ENCODE measurements at regions not wholly inside any gene's neighbourhood (a gene's known extent, or its start where the extent isn't known, plus 50 kb on each side); places are given as distances from the start of the nearest gene placed in this dataset.
A peak's percentile ranks its signal among the peaks of the same experiment; 100 is the strongest.
"Not testable (repeated sequence)": the region's sequence is repeated elsewhere in the genome, so short reads cannot be mapped to it uniquely, and the experiment has no call there.

- no peak for DNase-seq (ENCODE audit: low spot score)
Measured at GRCh38 chrX:122565952-122566351, 618.1 kb upstream of the GRIA3 start.

DNA sequence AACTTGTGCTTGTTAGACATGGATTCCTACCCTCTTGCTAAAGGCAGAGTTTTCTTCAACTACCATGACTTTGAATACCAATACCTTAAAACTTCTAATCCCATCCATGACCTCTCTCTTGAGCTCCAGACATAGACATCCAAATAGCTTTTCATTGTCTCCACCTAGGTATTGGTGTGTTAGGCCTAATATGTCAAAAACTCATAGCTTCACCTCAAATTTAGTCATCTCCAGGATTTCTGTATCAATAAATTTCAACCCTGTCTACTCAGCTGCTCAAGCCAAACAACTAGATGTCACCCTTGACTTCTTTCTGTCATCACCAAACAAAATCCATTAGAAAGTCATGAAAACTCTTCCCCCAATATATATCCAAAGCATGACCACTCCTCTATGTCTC lies 617.7 kb upstream of the GRIA3 start:
- DNase-seq (ENCODE audit: low spot score): no peak

GRCh38 chrX:122567911-122568310 lies 616.2 kb upstream of the GRIA3 start:
- no peak for DNase-seq (ENCODE audit: low spot score)

DNA sequence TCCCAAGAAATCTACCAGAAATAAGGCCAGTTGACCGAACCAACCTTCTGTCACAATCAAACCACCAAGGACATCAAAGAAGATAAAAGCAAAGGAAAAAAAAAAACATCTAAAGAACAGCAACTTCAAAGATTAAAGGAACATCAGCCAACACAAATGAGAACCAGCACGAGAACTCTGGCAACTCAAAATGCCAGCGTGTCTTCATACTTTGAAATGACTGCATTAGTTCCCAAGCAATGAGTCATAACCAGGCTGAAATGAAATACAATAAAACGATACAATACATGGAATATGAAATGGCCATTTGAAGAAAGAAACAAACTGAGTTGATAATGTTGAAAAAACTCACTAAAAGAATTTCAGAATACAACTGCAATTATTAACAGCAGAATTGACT lies 611.6 kb upstream of the GRIA3 start:
- DNase-seq (ENCODE audit: low spot score): no peak

DNA sequence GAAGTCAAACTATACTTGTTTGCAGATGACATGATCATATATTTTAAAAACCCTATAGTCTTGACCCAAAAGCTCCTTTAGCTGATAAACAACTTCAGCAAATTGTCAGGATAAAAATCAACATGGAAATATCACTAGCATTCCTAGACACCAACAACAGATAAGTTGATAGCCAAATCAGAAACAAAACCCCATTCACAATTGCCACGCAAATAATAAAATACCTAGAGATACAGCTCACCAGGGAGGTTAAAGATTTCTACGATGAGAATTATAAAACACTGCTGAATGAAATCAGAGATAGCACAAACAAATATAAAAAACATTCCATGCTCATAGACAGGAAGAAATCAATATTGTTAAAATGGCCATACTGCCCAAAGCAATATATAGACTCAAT lies 605.0 kb upstream of the GRIA3 start:
- DNase-seq (ENCODE audit: low spot score): no peak

DNA sequence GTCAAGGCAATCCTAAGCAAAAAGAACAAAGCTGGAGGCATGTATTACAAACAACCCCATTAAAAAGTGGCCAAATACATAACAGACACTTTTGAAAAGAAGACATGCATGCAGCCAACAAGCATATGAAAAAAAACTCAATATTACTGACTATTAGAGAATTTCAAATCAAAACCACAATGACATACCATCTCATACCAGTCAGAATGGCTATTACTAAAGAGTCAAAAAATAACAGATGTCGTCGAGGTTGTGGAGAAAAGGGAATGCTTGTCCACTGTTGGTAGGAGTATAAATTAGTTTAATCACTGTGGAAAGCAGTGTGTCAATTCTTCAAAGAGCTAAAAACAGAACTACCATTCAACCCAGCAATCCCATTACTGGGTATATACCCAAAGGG lies 604.6 kb upstream of the GRIA3 start:
- DNase-seq (ENCODE audit: low spot score): no peak

- no peak for DNase-seq (ENCODE audit: low spot score)
Measured at GRCh38 chrX:122582280-122582974, 601.7 kb upstream of the GRIA3 start.

GRCh38 chrX:122582975-122583305 lies 601.1 kb upstream of the GRIA3 start:
- no peak for DNase-seq (ENCODE audit: low spot score)

DNA sequence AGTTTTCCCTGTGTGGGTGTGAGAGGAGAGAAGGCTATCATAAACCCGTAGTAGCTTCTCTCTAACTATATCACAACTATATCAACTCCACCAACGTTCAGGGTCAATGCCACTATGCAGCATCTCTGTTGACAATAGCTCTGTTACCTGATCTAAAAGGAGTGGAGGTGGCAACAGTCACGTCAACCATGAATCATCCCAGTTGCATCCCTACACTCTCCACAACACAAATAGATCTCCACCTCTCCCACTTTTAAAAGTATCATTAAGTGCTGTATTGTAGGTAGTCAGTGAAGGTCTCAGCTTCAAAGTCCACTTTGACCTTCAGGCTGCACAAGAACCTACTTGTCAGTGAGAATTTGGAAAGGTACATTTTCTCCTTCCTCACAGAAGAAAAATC lies 600.5 kb upstream of the GRIA3 start:
- DNase-seq (ENCODE audit: low spot score): no peak

GRCh38 chrX:122584981-122585380 lies 599.1 kb upstream of the GRIA3 start:
- no peak for DNase-seq (ENCODE audit: low spot score)

DNA sequence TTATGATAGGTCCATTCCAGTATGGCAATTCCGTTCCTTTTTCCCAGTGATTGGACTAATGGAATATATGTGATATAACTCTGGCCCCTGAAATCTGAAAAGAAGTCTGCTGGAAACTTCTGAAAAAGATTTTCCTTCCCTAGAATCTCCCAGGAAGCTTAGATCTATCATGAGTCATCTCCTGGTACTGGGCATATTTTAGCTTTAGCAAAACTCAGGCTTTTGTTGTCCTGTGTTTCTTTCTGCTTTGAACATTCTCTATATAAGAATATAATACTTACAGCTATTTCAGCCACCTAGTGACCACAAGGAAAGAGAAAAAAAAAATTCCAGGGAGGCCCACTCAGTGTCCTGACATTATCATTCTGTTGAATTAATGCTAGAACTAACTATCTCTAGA lies 597.2 kb upstream of the GRIA3 start:
- no peak for DNase-seq (ENCODE audit: low spot score)

GRCh38 chrX:122591546-122591945 lies 592.5 kb upstream of the GRIA3 start:
- no peak for DNase-seq (ENCODE audit: low spot score)

- no peak for DNase-seq (ENCODE audit: low spot score)
Measured at GRCh38 chrX:122596998-122597397, 587.1 kb upstream of the GRIA3 start.

DNA sequence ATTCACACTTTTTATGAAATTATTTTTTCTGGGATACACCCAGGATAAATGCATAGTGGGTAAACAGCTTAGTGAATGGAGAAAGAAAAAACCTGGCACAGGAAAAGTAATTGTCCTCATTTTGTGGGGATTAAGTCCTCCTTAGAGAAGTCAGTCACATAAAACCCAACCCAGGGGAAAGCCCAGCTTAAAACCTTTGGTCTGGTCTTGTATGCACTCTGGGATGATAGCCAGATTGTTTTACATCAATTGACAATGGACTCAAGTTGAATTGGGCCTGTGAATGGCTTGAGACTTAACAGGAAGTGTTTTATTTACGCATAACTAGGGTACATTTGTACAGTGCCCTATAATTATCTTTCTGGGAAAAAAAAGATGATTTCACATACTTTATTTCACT lies 561.3 kb upstream of the GRIA3 start:
- DNase-seq (ENCODE audit: low spot score): peak; percentile 1

GRCh38 chrX:122625239-122625638 lies 558.8 kb upstream of the GRIA3 start:
- no peak for DNase-seq (ENCODE audit: low spot score)

DNA sequence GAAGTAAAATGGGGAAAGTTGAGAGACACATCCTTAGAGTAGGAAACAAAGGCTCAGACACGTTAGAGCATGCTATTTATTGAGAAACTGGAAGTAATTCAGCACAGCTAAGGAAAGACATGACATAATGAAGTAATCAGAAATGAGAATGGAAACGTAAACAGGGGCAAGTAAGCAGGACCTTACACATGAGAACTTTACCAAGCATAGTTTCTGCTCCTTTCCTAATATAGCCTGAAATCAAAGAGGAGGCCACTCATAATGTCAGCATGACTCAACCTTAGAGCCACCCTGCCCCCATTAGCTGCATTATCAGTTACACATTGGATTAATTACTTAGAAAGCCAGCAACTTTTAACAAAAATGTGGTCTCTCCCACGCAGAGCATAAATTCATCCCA lies 558.3 kb upstream of the GRIA3 start:
- DNase-seq (ENCODE audit: low spot score): no peak

- DNase-seq (ENCODE audit: low spot score): no peak
Measured at GRCh38 chrX:122626871-122627270, 557.2 kb upstream of the GRIA3 start.

GRCh38 chrX:122641136-122641535 lies 542.9 kb upstream of the GRIA3 start:
- DNase-seq (ENCODE audit: low spot score): no peak

GRCh38 chrX:122641826-122642225 lies 542.3 kb upstream of the GRIA3 start:
- no peak for DNase-seq (ENCODE audit: low spot score)

DNA sequence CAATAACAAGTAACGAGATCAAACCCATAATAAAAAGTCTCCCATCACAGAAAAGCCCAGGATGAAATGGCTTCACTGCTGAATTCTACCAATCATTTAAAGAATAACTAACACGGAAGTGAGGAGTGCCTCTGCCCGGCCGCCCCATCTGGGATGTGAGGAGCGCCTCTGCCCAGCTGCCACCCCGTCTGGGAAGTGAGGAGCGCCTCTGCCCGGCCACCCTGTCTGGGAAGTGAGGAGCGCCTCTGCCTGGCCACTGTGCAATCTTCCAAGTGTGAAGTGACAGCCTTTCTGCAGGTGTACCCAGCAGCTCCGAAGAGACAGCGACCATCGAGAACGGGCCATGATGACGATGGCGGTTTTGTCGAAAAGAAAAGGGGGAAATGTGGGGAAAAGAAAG lies 528.8 kb upstream of the GRIA3 start:
- DNase-seq (ENCODE audit: low spot score): not testable (repeated sequence)

- no peak for DNase-seq (ENCODE audit: low spot score)
Measured at GRCh38 chrX:122666601-122667000, 517.5 kb upstream of the GRIA3 start.

GRCh38 chrX:122667667-122668066 lies 516.4 kb upstream of the GRIA3 start:
- DNase-seq (ENCODE audit: low spot score): no peak

DNA sequence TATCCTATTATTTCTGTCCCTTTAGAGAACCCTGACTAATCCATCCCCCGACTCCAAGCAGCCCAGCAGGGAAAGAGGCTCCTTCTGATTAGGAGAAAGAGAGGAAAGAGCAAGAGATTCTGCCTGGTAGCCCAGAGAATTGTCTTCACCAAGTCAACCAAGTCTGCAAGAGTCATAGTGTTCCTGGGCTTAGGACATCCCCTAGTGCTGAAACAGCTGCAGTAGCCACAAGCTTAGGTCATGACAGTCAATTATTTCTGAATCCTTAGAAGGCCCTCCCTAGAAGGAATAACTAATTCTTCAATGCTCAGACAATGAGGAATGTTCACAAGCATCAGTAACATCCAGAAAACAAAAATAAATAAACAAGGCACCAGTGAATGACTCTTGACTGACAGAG lies 480.3 kb upstream of the GRIA3 start:
- DNase-seq (ENCODE audit: low spot score): no peak

DNA sequence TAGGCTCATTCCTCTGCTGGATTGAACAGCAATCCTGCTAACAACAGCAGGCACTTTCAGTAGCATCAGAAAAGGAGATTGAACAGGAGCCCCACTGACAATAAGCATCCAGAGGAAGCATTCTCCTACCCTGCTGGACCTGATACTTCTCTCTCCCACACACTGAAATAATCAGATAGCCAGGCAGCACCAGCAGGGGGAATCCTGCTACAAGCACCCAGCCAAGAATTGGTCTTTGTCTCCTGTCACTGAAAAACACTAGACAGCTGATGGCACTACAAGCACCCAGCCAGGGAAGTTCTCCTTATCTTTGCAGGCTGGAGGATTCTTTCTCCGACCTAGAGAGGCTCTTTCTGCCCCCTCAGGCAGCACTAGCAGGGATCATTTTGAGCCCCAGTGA lies 444.3 kb upstream of the GRIA3 start:
- DNase-seq (ENCODE audit: low spot score): no peak

DNA sequence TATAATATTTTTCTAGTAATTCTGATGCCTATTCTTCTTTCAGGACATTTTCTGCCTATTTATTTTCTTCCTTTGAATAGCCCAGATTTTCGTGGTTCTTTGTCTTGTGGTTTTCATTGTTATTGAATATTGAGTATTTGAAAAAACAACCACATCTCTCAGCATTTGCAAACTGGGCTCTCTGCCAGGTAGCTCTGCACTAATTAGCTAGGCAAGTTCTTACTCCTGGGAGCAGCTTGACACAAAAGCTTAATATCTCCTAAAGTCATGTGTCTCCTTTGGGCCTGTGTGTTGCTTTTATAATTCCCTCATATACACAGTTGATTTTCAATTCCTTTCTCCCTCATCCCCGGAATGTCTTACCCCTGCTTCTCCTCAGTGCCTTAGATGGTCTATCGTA lies 413.5 kb upstream of the GRIA3 start:
- peak; percentile 2 for DNase-seq (ENCODE audit: low spot score)

All from Ammon's horn (tissue), 1 donor.